ENCODE measurements at regions not wholly inside any gene's neighbourhood (a gene's known extent, or its start where the extent isn't known, plus 50 kb on each side); places are given as distances from the start of the nearest gene placed in this dataset.
"Not testable (repeated sequence)": the region's sequence is repeated elsewhere in the genome, so short reads cannot be mapped to it uniquely, and the experiment has no call there.

GRCh38 chr6:22367346-22367745 lies 70.5 kb upstream of the PRL start:
- H3K27me3 ChIP-seq: no peaks in the 10 kb centered on the region
- no peaks in the 10 kb centered on the region for H3K9me3 ChIP-seq
- no peak for DNase-seq (ENCODE audit: low spot score)
- no peaks in the 10 kb centered on the region for H3K36me3 ChIP-seq
- no peak overlapping the region for H3K4me3 ChIP-seq
- TF ChIP-seq CTCF (IDR thresholded peaks at IDR 0.05): no peak
- no peaks in the 10 kb centered on the region for H3K4me1 ChIP-seq
- no peak overlapping the region for H3K27ac ChIP-seq

GRCh38 chr6:22368794-22369193 lies 72.0 kb upstream of the PRL start:
- H3K27ac ChIP-seq: no peak overlapping the region
- no peaks in the 10 kb centered on the region for H3K4me1 ChIP-seq
- H3K4me3 ChIP-seq: no peak overlapping the region
- no peaks in the 10 kb centered on the region for H3K27me3 ChIP-seq
- TF ChIP-seq CTCF (IDR thresholded peaks at IDR 0.05): no peak
- H3K36me3 ChIP-seq: no peaks in the 10 kb centered on the region
- H3K9me3 ChIP-seq: no peaks in the 10 kb centered on the region
- no peak for DNase-seq (ENCODE audit: low spot score)

- H3K27me3 ChIP-seq: no peaks in the 10 kb centered on the region
- H3K4me1 ChIP-seq: no peaks in the 10 kb centered on the region
- no peak overlapping the region for H3K4me3 ChIP-seq
- TF ChIP-seq CTCF (IDR thresholded peaks at IDR 0.05): no peak
- H3K27ac ChIP-seq: no peak overlapping the region
- no peaks in the 10 kb centered on the region for H3K36me3 ChIP-seq
- no peaks in the 10 kb centered on the region for H3K9me3 ChIP-seq
- no peak for DNase-seq (ENCODE audit: low spot score)
These were observed 76.1 kb upstream of the PRL start for GRCh38 chr6:22372922-22373321.

- not testable (repeated sequence) for H3K4me3 ChIP-seq; H3K27ac ChIP-seq; H3K9me3 ChIP-seq; H3K4me1 ChIP-seq; H3K36me3 ChIP-seq; DNase-seq (ENCODE audit: low spot score); H3K27me3 ChIP-seq
These were observed 78.1 kb upstream of the PRL start for GRCh38 chr6:22374950-22375349.

- not testable (repeated sequence) for H3K4me1 ChIP-seq; H3K4me3 ChIP-seq; H3K9me3 ChIP-seq; H3K27me3 ChIP-seq; H3K36me3 ChIP-seq; DNase-seq (ENCODE audit: low spot score); H3K27ac ChIP-seq
These were observed 79.5 kb upstream of the PRL start for GRCh38 chr6:22376293-22376692.

GRCh38 chr6:22378536-22378935 lies 81.7 kb upstream of the PRL start:
- H3K27me3 ChIP-seq: not testable (repeated sequence)

GRCh38 chr6:22380236-22380635 lies 83.4 kb upstream of the PRL start:
- Histone ChIP-seq H3K27me3 (no peaks in the 10 kb centered on the region), H3K4me3 (no peak overlapping the region), H3K27ac (no peak overlapping the region), H3K36me3 (no peaks in the 10 kb centered on the region), H3K4me1 (no peaks in the 10 kb centered on the region), H3K9me3 (no peaks in the 10 kb centered on the region)
- DNase-seq (ENCODE audit: low spot score): no peak
- no peak for TF ChIP-seq CTCF (IDR thresholded peaks at IDR 0.05)

More at GRCh38 chr6:22378536-22378935, 81.7 kb upstream of the PRL start:
- not testable (repeated sequence) for H3K4me1 ChIP-seq; H3K27ac ChIP-seq; H3K36me3 ChIP-seq; H3K4me3 ChIP-seq; DNase-seq (ENCODE audit: low spot score); H3K9me3 ChIP-seq

All from right atrium auricular region (tissue), 2 donors.